ENCODE measurements at regions not wholly inside any gene's neighbourhood (a gene's known extent, or its start where the extent isn't known, plus 50 kb on each side); places are given as distances from the start of the nearest gene placed in this dataset.

DNA sequence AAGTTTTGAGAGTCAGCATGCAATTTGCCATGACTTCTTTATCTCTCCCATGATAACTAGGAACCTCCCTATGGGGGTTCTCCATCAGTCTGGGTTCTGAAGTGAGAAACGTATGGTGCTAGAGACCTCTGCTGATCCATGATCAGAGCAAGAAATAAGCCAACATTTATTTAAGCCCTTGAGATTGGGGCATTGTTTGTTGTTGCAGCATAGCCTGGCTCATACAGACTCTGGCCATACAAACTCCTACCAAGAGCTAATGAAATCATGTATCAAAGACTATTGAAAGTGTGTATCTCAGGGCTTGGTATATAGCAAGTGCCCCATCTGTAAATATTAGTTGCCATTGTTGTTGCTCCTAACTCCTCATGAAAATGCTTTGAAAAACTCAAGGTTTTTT lies 233.9 kb downstream of the MAF start:
- TF ChIP-seq ZNF584 (CRISPR knock-in tag; IDR thresholded peaks at IDR 0.05; ENCODE audit: low read depth) (no peak), NFE2L1 (tag; IDR thresholded peaks at IDR 0.05; ENCODE audit: borderline replicate concordance, low read depth) (no peak), ZNF274 (IDR thresholded peaks at IDR 0.05; ENCODE audit: borderline replicate concordance, low read depth, low read length) (no peak), RNF2 (IDR thresholded peaks at IDR 0.05) (no peak), CHD2 (IDR thresholded peaks at IDR 0.05; ENCODE audit: low read depth, low read length) (no peak), BRF2 (IDR thresholded peaks at IDR 0.05; ENCODE audit: borderline replicate concordance, insufficient read depth, insufficient read length) (no peak), ZNF12 (CRISPR knock-in tag; IDR thresholded peaks at IDR 0.05) (peak; percentile 69; the same call in 1 of the 2 replicates), POLR2AphosphoS5 (IDR thresholded peaks at IDR 0.05; ENCODE audit: control insufficient read depth, insufficient read depth, low read depth, low read length) (no peak), EP300 (IDR thresholded peaks at IDR 0.05; ENCODE audit: low read length) (no peak), TAF1 (IDR thresholded peaks at IDR 0.05; ENCODE audit: control insufficient read depth, extremely low read depth, insufficient read depth, low read length, severe bottlenecking) (no peak)
- TF ChIP-seq, protein P1, sequence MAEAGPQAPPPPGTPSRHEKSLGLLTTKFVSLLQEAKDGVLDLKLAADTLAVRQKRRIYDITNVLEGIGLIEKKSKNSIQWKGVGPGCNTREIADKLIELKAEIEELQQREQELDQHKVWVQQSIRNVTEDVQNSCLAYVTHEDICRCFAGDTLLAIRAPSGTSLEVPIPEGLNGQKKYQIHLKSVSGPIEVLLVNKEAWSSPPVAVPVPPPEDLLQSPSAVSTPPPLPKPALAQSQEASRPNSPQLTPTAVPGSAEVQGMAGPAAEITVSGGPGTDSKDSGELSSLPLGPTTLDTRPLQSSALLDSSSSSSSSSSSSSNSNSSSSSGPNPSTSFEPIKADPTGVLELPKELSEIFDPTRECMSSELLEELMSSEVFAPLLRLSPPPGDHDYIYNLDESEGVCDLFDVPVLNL (CRISPR knock-in tag; IDR thresholded peaks at IDR 0.05; ENCODE audit: low read depth): no peak
- TF ChIP-seq, protein P2, sequence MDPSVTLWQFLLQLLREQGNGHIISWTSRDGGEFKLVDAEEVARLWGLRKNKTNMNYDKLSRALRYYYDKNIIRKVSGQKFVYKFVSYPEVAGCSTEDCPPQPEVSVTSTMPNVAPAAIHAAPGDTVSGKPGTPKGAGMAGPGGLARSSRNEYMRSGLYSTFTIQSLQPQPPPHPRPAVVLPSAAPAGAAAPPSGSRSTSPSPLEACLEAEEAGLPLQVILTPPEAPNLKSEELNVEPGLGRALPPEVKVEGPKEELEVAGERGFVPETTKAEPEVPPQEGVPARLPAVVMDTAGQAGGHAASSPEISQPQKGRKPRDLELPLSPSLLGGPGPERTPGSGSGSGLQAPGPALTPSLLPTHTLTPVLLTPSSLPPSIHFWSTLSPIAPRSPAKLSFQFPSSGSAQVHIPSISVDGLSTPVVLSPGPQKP (CRISPR knock-in tag; IDR thresholded peaks at IDR 0.05): no peak
- TF ChIP-seq, protein P3, sequence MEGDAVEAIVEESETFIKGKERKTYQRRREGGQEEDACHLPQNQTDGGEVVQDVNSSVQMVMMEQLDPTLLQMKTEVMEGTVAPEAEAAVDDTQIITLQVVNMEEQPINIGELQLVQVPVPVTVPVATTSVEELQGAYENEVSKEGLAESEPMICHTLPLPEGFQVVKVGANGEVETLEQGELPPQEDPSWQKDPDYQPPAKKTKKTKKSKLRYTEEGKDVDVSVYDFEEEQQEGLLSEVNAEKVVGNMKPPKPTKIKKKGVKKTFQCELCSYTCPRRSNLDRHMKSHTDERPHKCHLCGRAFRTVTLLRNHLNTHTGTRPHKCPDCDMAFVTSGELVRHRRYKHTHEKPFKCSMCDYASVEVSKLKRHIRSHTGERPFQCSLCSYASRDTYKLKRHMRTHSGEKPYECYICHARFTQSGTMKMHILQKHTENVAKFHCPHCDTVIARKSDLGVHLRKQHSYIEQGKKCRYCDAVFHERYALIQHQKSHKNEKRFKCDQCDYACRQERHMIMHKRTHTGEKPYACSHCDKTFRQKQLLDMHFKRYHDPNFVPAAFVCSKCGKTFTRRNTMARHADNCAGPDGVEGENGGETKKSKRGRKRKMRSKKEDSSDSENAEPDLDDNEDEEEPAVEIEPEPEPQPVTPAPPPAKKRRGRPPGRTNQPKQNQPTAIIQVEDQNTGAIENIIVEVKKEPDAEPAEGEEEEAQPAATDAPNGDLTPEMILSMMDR (IDR thresholded peaks at IDR 0.05 in 2 of 3, conservative IDR thresholded peaks at IDR 0.05 in 1 of 3; ENCODE audit: insufficient read depth in 2 of 3, low read depth in 1 of 3, low read length in 3 of 3): no peak
